WTC11 (cell line): ENCODE measurements at regions not wholly inside any gene's neighbourhood (a gene's known extent, or its start where the extent isn't known, plus 50 kb on each side); places are given as distances from the start of the nearest gene placed in this dataset.
A peak's percentile ranks its signal among the peaks of the same experiment; 100 is the strongest.

Experiments used
- ATAC-seq: fragments of 200-7000 bp; cut with Tn5 transposase; 2 replicates; pipeline ENCODE4 v1.10.0; 2021; ENCODE audit warnings: mild to moderate bottlenecking, moderate library complexity
- CTCF ChIA-PET: fragments of 300-600 bp; sonication (Branson Sonifier 250); formaldehyde crosslinking; loops from one replicate; lab custom pipeline; 2021; ENCODE audit warnings: antibody characterized with exemption; lab: Charles Lee
- POLR2A ChIA-PET: fragments of 350-600 bp; sonication (Branson Sonifier 250); formaldehyde crosslinking; loops from one replicate; lab custom pipeline; 2021; ENCODE audit warnings: antibody characterized with exemption; lab: Charles Lee
- DNase-seq: peaks from one replicate; pipeline ENCODE4 v3.0.0; 2021; ENCODE audit warnings: low spot score
- H3K27ac Mint-ChIP-seq: 2 replicates; pipeline ENCODE4 v1.8.0; 2021; ENCODE audit warnings: mixed read lengths
- H3K27me3 Mint-ChIP-seq: 2 replicates; pipeline ENCODE4 v1.8.0; 2021; ENCODE audit warnings: low read depth, mild to moderate bottlenecking, moderate library complexity, mixed read lengths
- H3K36me3 Mint-ChIP-seq: 2 replicates; pipeline ENCODE4 v1.8.0; 2021; ENCODE audit warnings: mixed read lengths
- H3K4me1 Mint-ChIP-seq: 2 replicates; pipeline ENCODE4 v1.8.0; 2022; ENCODE audit warnings: mixed read lengths
- H3K4me3 Mint-ChIP-seq: 2 replicates; pipeline ENCODE4 v1.8.0; 2021; ENCODE audit warnings: mild to moderate bottlenecking, moderate library complexity, mixed read lengths
- H3K9me3 Mint-ChIP-seq: 2 replicates; pipeline ENCODE4 v1.8.0; 2021; ENCODE audit warnings: mixed read lengths
- ATF2 ChIP-seq: sonication (generic); formaldehyde crosslinking; IDR thresholded peaks from 2 replicates; pipeline ENCODE4 v1.8.1; 2022; ENCODE audit warnings: low read depth, missing genetic modification reagents, borderline replicate concordance
- ATF6 ChIP-seq: sonication (generic); formaldehyde crosslinking; IDR thresholded peaks from 2 replicates; pipeline ENCODE4 v1.8.1; 2023; ENCODE audit warnings: mild to moderate bottlenecking, missing genetic modification reagents
- E2F1 ChIP-seq: sonication (generic); formaldehyde crosslinking; IDR thresholded peaks from 2 replicates; pipeline ENCODE4 v1.8.0; 2022; ENCODE audit warnings: mild to moderate bottlenecking, missing genetic modification reagents
- ERG ChIP-seq: fragments of 250-450 bp; sonication (Bioruptor Pico); IDR thresholded peaks from 2 replicates; pipeline ENCODE4 v1.8.0; 2021; ENCODE audit warnings: mild to moderate bottlenecking
- ESRRA ChIP-seq: sonication (generic); formaldehyde crosslinking; IDR thresholded peaks from 2 replicates; pipeline ENCODE4 v1.8.1; 2022; ENCODE audit warnings: mild to moderate bottlenecking, missing genetic modification reagents, borderline replicate concordance
- FOXK1 ChIP-seq: sonication (generic); formaldehyde crosslinking; IDR thresholded peaks from 2 replicates; pipeline ENCODE4 v1.8.0; 2022; ENCODE audit warnings: mild to moderate bottlenecking, moderate library complexity, missing genetic modification reagents
- HMGA2 ChIP-seq: fragments of 250-450 bp; sonication (Bioruptor Pico); IDR thresholded peaks from 2 replicates; pipeline ENCODE4 v1.4.0; 2021; ENCODE audit warnings: mild to moderate bottlenecking, moderate library complexity
- JUN ChIP-seq: sonication (generic); formaldehyde crosslinking; IDR thresholded peaks from 2 replicates; pipeline ENCODE4 v1.8.0; 2023; ENCODE audit warnings: mild to moderate bottlenecking, missing genetic modification reagents
- MAX ChIP-seq: sonication (generic); formaldehyde crosslinking; IDR thresholded peaks from 2 replicates; pipeline ENCODE4 v1.8.0; 2022; ENCODE audit warnings: mild to moderate bottlenecking, missing genetic modification reagents
- NFATC4 ChIP-seq: fragments of 250-450 bp; sonication (Bioruptor Pico); IDR thresholded peaks from 2 replicates; pipeline ENCODE4 v1.9.0; 2021; ENCODE audit warnings: mild to moderate bottlenecking
- PRDM15 ChIP-seq: sonication (generic); formaldehyde crosslinking; IDR thresholded peaks from 2 replicates; pipeline ENCODE4 v1.8.0; 2022; ENCODE audit warnings: missing genetic modification reagents
- PREB ChIP-seq: sonication (generic); formaldehyde crosslinking; IDR thresholded peaks from 2 replicates; pipeline ENCODE4 v1.8.1; 2022; ENCODE audit warnings: mild to moderate bottlenecking, missing genetic modification reagents, moderate library complexity, borderline replicate concordance
- ZNF121 ChIP-seq: sonication (generic); formaldehyde crosslinking; IDR thresholded peaks from 2 replicates; pipeline ENCODE4 v1.8.0; 2023; ENCODE audit warnings: missing genetic modification reagents
- ZNF396 ChIP-seq: fragments of 250-450 bp; sonication (Bioruptor Pico); IDR thresholded peaks from 2 replicates; pipeline ENCODE4 v1.8.0; 2021; ENCODE audit warnings: mild to moderate bottlenecking, moderate library complexity, borderline replicate concordance
- ZNF512 ChIP-seq: sonication (generic); formaldehyde crosslinking; IDR thresholded peaks from 2 replicates; pipeline ENCODE4 v1.8.1; 2022; ENCODE audit warnings: missing genetic modification reagents, borderline replicate concordance
- ZNF532 ChIP-seq: fragments of 250-450 bp; sonication (Bioruptor Pico); IDR thresholded peaks from 2 replicates; pipeline ENCODE4 v1.9.0; 2021; ENCODE audit warnings: mild to moderate bottlenecking, borderline replicate concordance

- Mint-ChIP-seq H3K4me3 (no peak overlapping the region), H3K27ac (peak overlapping the region; percentile 76), H3K9me3 (no peaks in the 10 kb centered on the region; the same call in 1 of the 2 replicates), H3K36me3 (peaks cover 3% of the 10 kb centered on the region; the same call in 1 of the 2 replicates), H3K4me1 (peaks cover 49% of the 10 kb centered on the region), H3K27me3 (no peaks in the 10 kb centered on the region)
- ATAC-seq (peak; percentile 79), DNase-seq (no peak)
- TF ChIP-seq E2F1 = no peak
- no peak for TF ChIP-seq PRDM15 (CRISPR knock-in tag)
- TF ChIP-seq FOXK1 (CRISPR knock-in tag) = no peak
- TF ChIP-seq ZNF121 (CRISPR knock-in tag) = peak; percentile 56; the same call in 1 of the 2 replicates
- ChIA-PET POLR2A (interaction anchor here (0.7 to 1.2 kb wide), 4 partner anchors 8 to 46 kb away, joined by 3 to 6 read pairs (median 4); no protein-coding TSS in a partner anchor), CTCF (interaction anchor here (0.7 to 2.3 kb wide), 6 partner anchors 9 to 1351 kb away, joined by 3 to 7 read pairs (median 5); no protein-coding TSS in a partner anchor)
These were observed 95.2 kb downstream of the LARP7 start for GRCh38 chr4:112732142-112732541.

- DNase-seq (no peak), ATAC-seq (no peak)
- H3K4me3 Mint-ChIP-seq = no peak overlapping the region
- CTCF ChIA-PET = no interaction called here
- peak overlapping the region; percentile 65 for H3K27ac Mint-ChIP-seq
- POLR2A ChIA-PET = interaction anchor here (0.7 kb wide), 1 partner anchor 90 kb away, joined by 4 read pairs; no protein-coding TSS in a partner anchor
- peaks cover 46% of the 10 kb centered on the region for H3K4me1 Mint-ChIP-seq
- H3K9me3 Mint-ChIP-seq = no peaks in the 10 kb centered on the region
- H3K27me3 Mint-ChIP-seq = no peaks in the 10 kb centered on the region
- H3K36me3 Mint-ChIP-seq = no peaks in the 10 kb centered on the region; the same call in 1 of the 2 replicates
- TF ChIP-seq NFATC4 (no peak), ESRRA (CRISPR knock-in tag) (no peak), HMGA2 (no peak), ZNF532 (CRISPR knock-in tag) (no peak), PREB (CRISPR knock-in tag) (no peak), ERG (no peak), MAX (CRISPR knock-in tag) (no peak), JUN (CRISPR knock-in tag) (no peak), ATF2 (no peak), ZNF396 (CRISPR knock-in tag) (no peak), ZNF512 (no peak), ATF6 (no peak)
These were observed 98.6 kb downstream of the LARP7 start for GRCh38 chr4:112735474-112735951.
